Osteocyte (in vitro differentiated cells): ENCODE measurements at regions not wholly inside any gene's neighbourhood (a gene's known extent, or its start where the extent isn't known, plus 50 kb on each side); places are given as distances from the start of the nearest gene placed in this dataset.

Experiments
- DNase-seq: peaks from one replicate; pipeline ENCODE4 v3.0.0; 2021; ENCODE audit warnings: mixed read lengths; ENCODE audit not compliant: unreplicated experiment; ENCODE audit errors: extremely low spot score
- H3K27ac Mint-ChIP-seq: one replicate; pipeline ENCODE4 v1.8.0; 2021; ENCODE audit warnings: mild to moderate bottlenecking, mixed read lengths; ENCODE audit not compliant: unreplicated experiment
- H3K27me3 Mint-ChIP-seq: one replicate; pipeline ENCODE4 v1.8.0; 2021; ENCODE audit warnings: mixed read lengths; ENCODE audit not compliant: unreplicated experiment
- H3K36me3 Mint-ChIP-seq: one replicate; pipeline ENCODE4 v1.8.0; 2021; ENCODE audit warnings: mixed read lengths; ENCODE audit not compliant: unreplicated experiment
- H3K4me1 Mint-ChIP-seq: one replicate; pipeline ENCODE4 v1.8.0; 2021; ENCODE audit warnings: mixed read lengths; ENCODE audit not compliant: unreplicated experiment
- H3K4me3 Mint-ChIP-seq: one replicate; pipeline ENCODE4 v1.8.0; 2021; ENCODE audit warnings: mild to moderate bottlenecking, moderate library complexity, mixed read lengths; ENCODE audit not compliant: unreplicated experiment
- H3K9me3 Mint-ChIP-seq: one replicate; pipeline ENCODE4 v1.8.0; 2021; ENCODE audit warnings: mixed read lengths; ENCODE audit not compliant: unreplicated experiment
- CTCF ChIP-seq: fragments of 200-600 bp; sonication (generic); IDR thresholded peaks from 2 replicates; pipeline ENCODE4 v1.5.0; 2021; ENCODE audit warnings: antibody characterized with exemption, mild to moderate bottlenecking, moderate library complexity

GRCh38 chr21:22679207-22679606, 1681.0 kb downstream of the NCAM2 start:
- Mint-ChIP-seq H3K4me1 (no peaks in the 10 kb centered on the region), H3K4me3 (no peak overlapping the region), H3K27ac (no peak overlapping the region), H3K9me3 (peaks cover 26% of the 10 kb centered on the region), H3K27me3 (no peaks in the 10 kb centered on the region), H3K36me3 (no peaks in the 10 kb centered on the region)
- TF ChIP-seq CTCF: no peak
- no peak for DNase-seq

DNA sequence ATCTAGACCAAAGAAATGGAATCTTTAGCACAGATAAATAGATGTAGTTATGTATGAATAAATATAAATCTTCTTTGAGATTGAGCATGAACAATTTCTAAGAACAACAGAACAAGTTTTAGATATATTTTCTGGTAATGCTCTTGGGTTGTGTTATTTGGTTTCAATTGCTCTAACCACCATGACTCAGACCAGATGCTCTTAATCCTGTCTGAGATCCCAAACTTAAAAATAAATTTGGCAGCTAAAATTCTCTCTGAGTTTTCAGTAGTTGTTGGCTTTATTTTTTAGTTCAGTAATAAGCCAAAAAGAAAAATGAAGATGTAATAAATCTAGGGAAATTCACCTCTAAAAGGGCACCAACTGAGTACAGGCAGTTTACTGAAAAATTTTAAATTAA, 1693.4 kb downstream of the NCAM2 start:
- no peak for DNase-seq
- no peak for TF ChIP-seq CTCF
- Mint-ChIP-seq H3K36me3 (no peaks in the 10 kb centered on the region), H3K4me1 (no peaks in the 10 kb centered on the region), H3K27me3 (no peaks in the 10 kb centered on the region), H3K4me3 (no peak overlapping the region), H3K9me3 (peaks cover 55% of the 10 kb centered on the region), H3K27ac (no peak overlapping the region)

- peaks cover 5% of the 10 kb centered on the region for H3K9me3 Mint-ChIP-seq
These were observed 1705.3 kb downstream of the NCAM2 start for GRCh38 chr21:22703521-22703920.

DNA sequence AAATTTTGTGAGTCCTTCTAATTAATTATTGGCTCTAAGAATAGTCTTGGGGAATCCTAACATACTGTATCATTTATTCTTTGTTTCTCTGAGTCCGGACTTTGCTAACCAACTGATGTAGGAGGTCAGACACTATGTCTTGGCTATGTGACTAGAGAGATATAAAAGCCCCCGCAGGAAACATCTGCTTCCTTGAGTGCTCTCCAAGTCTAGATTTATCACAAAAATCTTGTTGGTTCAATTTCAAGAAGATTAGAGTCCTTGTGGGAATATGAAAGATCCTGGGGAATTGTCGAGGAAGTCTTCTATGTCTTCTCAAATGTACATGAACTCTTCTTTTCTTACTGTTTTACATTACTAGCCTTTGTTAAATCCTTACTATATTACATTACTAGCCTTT, 1712.5 kb downstream of the NCAM2 start:
- no peak overlapping the region for H3K4me3 Mint-ChIP-seq
- H3K27me3 Mint-ChIP-seq: no peaks in the 10 kb centered on the region
- DNase-seq: no peak
- no peak overlapping the region for H3K27ac Mint-ChIP-seq
- no peaks in the 10 kb centered on the region for H3K4me1 Mint-ChIP-seq
- no peak for TF ChIP-seq CTCF
- H3K36me3 Mint-ChIP-seq: no peaks in the 10 kb centered on the region
- peaks cover 12% of the 10 kb centered on the region for H3K9me3 Mint-ChIP-seq

More at GRCh38 chr21:22703521-22703920, 1705.3 kb downstream of the NCAM2 start:
- Mint-ChIP-seq H3K4me3 (no peak overlapping the region), H3K4me1 (no peaks in the 10 kb centered on the region), H3K36me3 (no peaks in the 10 kb centered on the region), H3K27me3 (no peaks in the 10 kb centered on the region), H3K27ac (no peak overlapping the region)
- no peak for DNase-seq
- TF ChIP-seq CTCF: no peak

DNA sequence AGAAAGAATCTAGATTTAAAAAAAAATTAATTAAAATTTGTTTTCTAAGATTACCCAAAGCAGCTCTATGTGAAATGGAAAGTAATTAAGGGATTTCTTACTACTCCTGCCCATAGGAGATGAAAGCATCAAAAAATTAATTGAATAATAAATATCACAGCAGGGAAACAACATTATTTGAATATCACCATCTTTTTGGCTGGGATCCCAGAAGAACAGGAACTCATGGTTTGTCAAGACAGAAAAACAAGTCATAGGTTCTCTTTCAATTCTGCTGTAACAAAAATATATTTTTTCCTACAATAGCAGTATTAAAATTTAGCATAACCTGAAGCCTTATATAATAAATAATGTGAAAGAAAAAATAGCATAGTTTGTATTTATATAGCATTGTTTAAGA, 1713.4 kb downstream of the NCAM2 start:
- H3K27ac Mint-ChIP-seq: no peak overlapping the region
- H3K36me3 Mint-ChIP-seq: no peaks in the 10 kb centered on the region
- no peak overlapping the region for H3K4me3 Mint-ChIP-seq
- H3K27me3 Mint-ChIP-seq: no peaks in the 10 kb centered on the region
- H3K9me3 Mint-ChIP-seq: peaks cover 16% of the 10 kb centered on the region
- no peak for DNase-seq
- H3K4me1 Mint-ChIP-seq: no peaks in the 10 kb centered on the region
- TF ChIP-seq CTCF: no peak
